HG03460 (cell line): ENCODE measurements at regions not wholly inside any gene's neighbourhood (a gene's known extent, or its start where the extent isn't known, plus 50 kb on each side); places are given as distances from the start of the nearest gene placed in this dataset.

Experiments
- ATAC-seq: cut with Tn5 transposase; IDR thresholded peaks from one replicate; pipeline ENCODE4 v1.9.1; 2021; ENCODE audit not compliant: unreplicated experiment

DNA sequence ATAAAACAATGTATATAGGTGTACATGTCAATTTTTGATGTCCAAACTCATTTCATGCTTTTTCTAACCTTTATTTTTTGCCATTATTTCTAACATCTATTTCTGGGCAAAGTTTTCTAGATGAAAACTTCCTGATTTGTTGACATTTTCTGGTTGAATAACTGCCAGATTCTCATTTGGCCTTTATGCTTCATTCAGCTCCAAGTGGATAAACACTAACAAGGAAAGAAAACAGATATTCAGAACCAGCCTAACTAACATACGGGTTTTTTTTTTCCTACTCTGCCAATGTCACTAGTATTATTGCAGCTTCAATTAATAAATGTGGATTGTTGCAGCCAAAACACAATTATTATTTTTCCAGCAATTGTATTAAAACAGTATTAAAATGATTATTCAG is 50.9 kb upstream of the RAP1GDS1 start:
- ATAC-seq = no peak

- ATAC-seq = no peak
Measured at GRCh38 chr4:98209111-98209510, 52.1 kb upstream of the RAP1GDS1 start.

GRCh38 chr4:98204236-98204553 is 57.0 kb upstream of the RAP1GDS1 start:
- ATAC-seq = peak; percentile 55

DNA sequence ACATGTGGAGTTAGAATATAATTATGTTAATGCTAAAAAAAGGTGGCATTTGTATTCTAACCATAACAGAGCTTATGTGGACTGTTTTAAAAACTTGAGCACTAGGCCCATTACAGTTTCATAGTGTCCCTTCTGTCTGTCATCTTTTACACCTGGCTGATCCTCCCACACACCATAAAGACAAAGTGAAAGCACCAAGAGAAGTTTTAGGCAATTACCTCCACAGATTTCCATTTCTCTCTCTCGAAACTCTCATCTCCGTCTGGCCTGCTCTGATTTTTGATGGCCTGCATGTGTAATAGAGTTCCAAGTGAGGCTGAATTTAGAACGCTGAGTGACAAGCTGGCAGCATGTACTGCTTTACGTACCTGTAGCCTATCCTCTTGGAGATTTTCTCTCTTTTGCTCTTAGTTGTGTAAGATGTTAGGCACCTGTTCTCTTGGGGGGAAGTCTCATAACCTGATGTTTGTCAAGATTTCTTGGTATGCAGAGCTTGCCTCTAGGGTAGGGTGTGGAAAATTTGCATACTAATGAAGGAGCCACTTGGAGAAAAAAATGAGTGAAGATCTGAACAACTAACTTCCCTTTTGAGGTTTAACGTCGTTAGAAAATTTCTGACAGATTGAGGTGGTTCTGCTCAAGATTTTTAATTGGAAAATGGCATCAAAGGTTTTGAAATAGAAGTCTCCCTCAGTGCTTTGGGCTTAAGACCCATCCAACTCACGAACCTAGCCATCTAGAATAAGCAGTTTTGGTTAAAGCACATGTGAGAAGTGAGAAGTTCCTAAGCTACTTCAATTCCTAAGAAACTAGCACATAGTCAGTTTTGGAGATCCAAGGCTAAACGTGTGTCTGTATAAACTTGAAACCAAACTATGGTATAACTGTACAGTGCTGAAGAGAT is 57.6 kb upstream of the RAP1GDS1 start:
- ATAC-seq = peak; percentile 77

DNA sequence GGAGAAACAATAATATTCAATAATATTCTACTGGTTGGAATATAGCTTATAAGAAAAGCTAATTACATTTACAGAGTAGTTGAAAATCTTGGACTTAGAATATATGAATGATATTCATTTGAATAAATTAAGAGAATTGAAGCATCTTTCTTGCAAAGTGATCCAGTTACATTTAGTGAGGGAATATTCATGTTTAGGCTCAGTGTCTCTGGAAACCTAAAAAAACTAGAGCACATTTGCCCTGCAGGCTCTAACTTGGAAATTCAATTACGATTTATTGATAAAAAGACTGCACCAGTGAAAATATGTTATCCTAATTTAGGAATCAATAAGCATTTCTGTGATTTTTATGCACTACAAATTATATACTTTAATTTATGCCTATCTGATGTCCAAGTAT is 58.3 kb upstream of the RAP1GDS1 start:
- ATAC-seq = no peak

- no peak for ATAC-seq
Measured at GRCh38 chr4:98199247-98199646, 56.0 kb upstream of the STPG2 start.

DNA sequence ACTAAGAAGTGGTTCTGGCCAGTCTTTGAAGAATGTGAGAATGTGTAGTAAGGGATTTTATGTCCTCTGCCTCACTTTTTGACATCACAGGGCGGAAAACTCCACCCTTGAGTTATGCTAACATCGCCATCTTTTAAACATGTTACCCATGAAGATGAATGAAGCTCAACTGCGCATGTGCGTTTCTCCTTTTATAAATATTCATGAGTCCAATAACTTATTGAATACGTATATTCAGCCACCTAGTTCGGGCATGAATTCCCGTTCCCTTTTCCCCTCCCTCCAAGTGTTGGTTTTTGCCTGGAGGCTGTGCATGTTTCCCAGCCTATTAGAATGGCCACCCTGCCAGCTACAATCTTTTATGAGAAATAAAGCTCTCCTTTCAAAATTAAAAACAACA is 51.7 kb upstream of the STPG2 start:
- no peak for ATAC-seq

DNA sequence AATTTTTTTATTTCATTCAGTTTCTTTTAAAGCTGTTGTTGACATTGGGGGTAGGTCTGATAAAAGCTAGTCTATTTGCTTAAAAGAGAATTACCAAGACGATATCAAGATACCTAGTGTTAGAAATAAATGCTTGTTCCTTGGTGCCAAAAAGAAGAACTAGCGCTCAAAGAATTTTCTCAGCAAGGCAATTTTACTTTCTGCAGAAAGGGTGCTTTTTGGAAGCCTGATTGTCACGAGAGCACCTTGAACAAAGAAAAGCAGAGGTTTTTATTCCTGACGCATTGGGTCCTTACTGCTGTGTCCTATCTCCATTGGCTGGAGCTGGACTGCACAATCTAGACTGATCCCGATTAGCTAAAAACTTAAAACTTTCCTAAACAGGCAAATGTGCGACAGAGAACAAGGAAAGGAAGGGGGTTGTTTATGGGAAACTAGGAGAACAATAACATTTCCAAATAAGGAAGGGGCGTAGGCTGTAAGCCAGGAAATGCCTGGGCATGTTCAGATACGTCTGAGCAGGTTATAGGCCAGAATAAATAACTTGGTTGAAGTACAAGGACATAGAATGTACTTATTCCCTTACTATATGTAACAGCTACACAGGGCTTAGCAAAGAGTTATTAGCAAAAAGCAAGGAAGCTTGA is 50.3 kb upstream of the STPG2 start:
- no peak for ATAC-seq
